Mesenchymal stem cell (in vitro differentiated cells and primary cell): ENCODE measurements at regions not wholly inside any gene's neighbourhood (a gene's known extent, or its start where the extent isn't known, plus 50 kb on each side); places are given as distances from the start of the nearest gene placed in this dataset.

Experiments used
- DNase-seq: peaks from one replicate; pipeline ENCODE4 v3.0.0-alpha.2; 2013
- H2AFZ ChIP-seq: one replicate; pipeline ENCODE4 v1.6.1; 2013; ENCODE audit warnings: low read depth, mild to moderate bottlenecking, control low read depth, inconsistent platforms, low read length, moderate library complexity
- H2AK5ac ChIP-seq: 2 replicates; pipeline ENCODE4 v1.6.1; 2013; ENCODE audit warnings: low read length, moderate library complexity, mild to moderate bottlenecking, inconsistent platforms; ENCODE audit not compliant: severe bottlenecking
- H2BK120ac ChIP-seq: one replicate; pipeline ENCODE4 v1.6.1; 2013; ENCODE audit warnings: low read depth, mild to moderate bottlenecking, inconsistent platforms, low read length, moderate library complexity
- H2BK12ac ChIP-seq, 2 experiments: one replicate each; pipeline ENCODE4 v1.6.1; 2013; ENCODE audit warnings: inconsistent platforms in 2 of 2, low read length in 2 of 2, mild to moderate bottlenecking in 2 of 2, moderate library complexity in 2 of 2, control low read depth in 1 of 2
- H2BK15ac ChIP-seq: one replicate; pipeline ENCODE4 v1.6.1; 2013; ENCODE audit warnings: mild to moderate bottlenecking, low read depth, inconsistent platforms; ENCODE audit not compliant: poor library complexity, severe bottlenecking
- H2BK5ac ChIP-seq: 2 replicates; pipeline ENCODE4 v1.6.1; 2013; ENCODE audit warnings: low read depth, mild to moderate bottlenecking, low read length, control low read depth, inconsistent platforms; ENCODE audit not compliant: poor library complexity, severe bottlenecking
- H3K14ac ChIP-seq, 2 experiments: one replicate each; pipeline ENCODE4 v1.6.1; 2013; ENCODE audit warnings: inconsistent platforms in 2 of 2, low read length in 2 of 2, control low read depth in 1 of 2, mild to moderate bottlenecking in 1 of 2, moderate library complexity in 1 of 2
- H3K18ac ChIP-seq, 2 experiments: one replicate each; pipeline ENCODE4 v1.6.1; 2013; ENCODE audit warnings: inconsistent platforms in 2 of 2, low read length in 2 of 2, control low read depth in 1 of 2, low read depth in 1 of 2, mild to moderate bottlenecking in 1 of 2
- H3K23ac ChIP-seq, 2 experiments: one replicate each; pipeline ENCODE4 v1.6.1; 2013; ENCODE audit warnings: inconsistent platforms in 2 of 2, low read length in 2 of 2, mild to moderate bottlenecking in 2 of 2, moderate library complexity in 2 of 2, control low read depth in 1 of 2
- H3K27ac ChIP-seq: 2 replicates; pipeline ENCODE4 v1.5.1; 2013; ENCODE audit warnings: mild to moderate bottlenecking, moderate library complexity, low read length, control low read depth, inconsistent platforms; ENCODE audit not compliant: poor library complexity, severe bottlenecking
- H3K27me3 ChIP-seq, 2 experiments: 2 replicates each; pipeline versions ENCODE4 v1.6.1 to v1.7.0; 2013; ENCODE audit warnings: low read length in 2 of 2, mild to moderate bottlenecking in 2 of 2, moderate library complexity in 2 of 2, control low read depth in 1 of 2, inconsistent platforms in 1 of 2; ENCODE audit not compliant: control insufficient read depth in 1 of 2, insufficient read depth in 1 of 2
- H3K36me3 ChIP-seq, 2 experiments: 2 replicates each; pipeline versions ENCODE4 v1.6.1 to v1.7.0; 2013; ENCODE audit warnings: low read length in 2 of 2, control low read depth in 1 of 2, inconsistent platforms in 1 of 2, low read depth in 1 of 2, mild to moderate bottlenecking in 1 of 2; ENCODE audit not compliant: insufficient read depth in 2 of 2, control insufficient read depth in 1 of 2
- H3K4ac ChIP-seq, 2 experiments: one replicate each; pipeline ENCODE4 v1.6.1; 2013; ENCODE audit warnings: inconsistent platforms in 2 of 2, low read length in 2 of 2, mild to moderate bottlenecking in 2 of 2, moderate library complexity in 2 of 2, control low read depth in 1 of 2, low read depth in 1 of 2
- H3K4me1 ChIP-seq: 2 replicates; pipeline ENCODE4 v1.6.1; 2013; ENCODE audit warnings: low read depth, low read length, control low read depth; ENCODE audit not compliant: control insufficient read depth, insufficient read depth
- H3K4me2 ChIP-seq: 2 replicates; pipeline ENCODE4 v1.6.1; 2013; ENCODE audit warnings: low read length, mild to moderate bottlenecking, inconsistent platforms; ENCODE audit not compliant: poor library complexity, severe bottlenecking
- H3K4me3 ChIP-seq, 2 experiments: 2 replicates each; pipeline versions ENCODE4 v1.5.1 to v1.7.0; 2013; ENCODE audit warnings: low read length in 2 of 2, mild to moderate bottlenecking in 2 of 2, control low read depth in 1 of 2, low read depth in 1 of 2; ENCODE audit not compliant: insufficient read depth in 1 of 2
- H3K79me1 ChIP-seq: replicated peaks from 2 replicates; pipeline ENCODE4 v1.6.1; 2013; ENCODE audit warnings: mild to moderate bottlenecking, control low read depth, low read length, inconsistent platforms; ENCODE audit not compliant: poor library complexity, severe bottlenecking
- H3K9ac ChIP-seq: 2 replicates; pipeline ENCODE4 v1.7.0; 2013; ENCODE audit warnings: mild to moderate bottlenecking, low read length, moderate library complexity
- H3K9me3 ChIP-seq: 2 replicates; pipeline ENCODE4 v1.7.0; 2013; ENCODE audit warnings: mild to moderate bottlenecking, low read length; ENCODE audit not compliant: control insufficient read depth
- H4K8ac ChIP-seq: one replicate; pipeline ENCODE4 v1.6.1; 2013; ENCODE audit warnings: inconsistent platforms, mild to moderate bottlenecking, low read length, moderate library complexity
- H4K91ac ChIP-seq: one replicate; pipeline ENCODE4 v1.6.1; 2013; ENCODE audit warnings: mild to moderate bottlenecking, low read length, inconsistent platforms
- WGBS: methylation state at CpG from one replicate; pipeline ENCODE4 v1.1.7; 2013; ENCODE audit warnings: mixed read lengths; 5-methylcytosine and 5-hydroxymethylcytosine counted together

- DNase-seq = peak; percentile 80
- Histone ChIP-seq H3K14ac (no peak overlapping the region), H3K23ac (no peak overlapping the region), H3K18ac (no peak overlapping the region), H2AFZ (no peak overlapping the region), H3K36me3 (no peaks in the 10 kb centered on the region), H3K4me3 (no peak overlapping the region), H3K4me1 (peaks cover 1% of the 10 kb centered on the region), H3K27me3 (no peaks in the 10 kb centered on the region), H3K4me2 (no peak overlapping the region), H2AK5ac (no peak overlapping the region), H2BK15ac (no peak overlapping the region), H3K9me3 (no peaks in the 10 kb centered on the region), H3K9ac (no peak overlapping the region), H2BK5ac (no peak overlapping the region), H3K4ac (no peak overlapping the region), H3K79me1 (no peaks in the 10 kb centered on the region), H4K8ac (no peak overlapping the region), H3K27ac (no peak overlapping the region), H2BK12ac (no peak overlapping the region), H4K91ac (no peak overlapping the region), H2BK120ac (no peak overlapping the region)
- 100% methylated on average over 3 of the region's 4 CpGs for WGBS
These were observed 332.0 kb downstream of the IRS2 start for GRCh38 chr13:109454167-109454917.

- 96% methylated on average over 2 of the region's 2 CpGs for WGBS
- no peak overlapping the region for H3K4me2 ChIP-seq
- H3K9ac ChIP-seq = no peak overlapping the region
- no peak overlapping the region for H3K14ac ChIP-seq
- no peaks in the 10 kb centered on the region for H3K79me1 ChIP-seq
- peaks cover 3% of the 10 kb centered on the region for H3K4me1 ChIP-seq
- H3K36me3 ChIP-seq = no peaks in the 10 kb centered on the region
- H2BK15ac ChIP-seq = no peak overlapping the region
- no peaks in the 10 kb centered on the region for H3K9me3 ChIP-seq
- H2BK5ac ChIP-seq = no peak overlapping the region
- peak overlapping the region; percentile 48 for H3K27ac ChIP-seq
- no peak overlapping the region for H3K4me3 ChIP-seq
- no peak overlapping the region for H2AK5ac ChIP-seq
- H3K27me3 ChIP-seq = no peaks in the 10 kb centered on the region
- no peak overlapping the region for H2BK120ac ChIP-seq
- H4K91ac ChIP-seq = no peak overlapping the region
- no peak for DNase-seq
- H3K4ac ChIP-seq = no peak overlapping the region
- no peak overlapping the region for H4K8ac ChIP-seq
- no peak overlapping the region for H3K18ac ChIP-seq
- H2BK12ac ChIP-seq = no peak overlapping the region
- H2AFZ ChIP-seq = no peak overlapping the region
- H3K23ac ChIP-seq = no peak overlapping the region
These were observed 334.7 kb downstream of the IRS2 start for GRCh38 chr13:109451726-109452125.

- Histone ChIP-seq H2AFZ (no peak overlapping the region), H2BK120ac (no peak overlapping the region), H4K8ac (no peak overlapping the region), H3K9me3 (no peaks in the 10 kb centered on the region), H3K9ac (no peak overlapping the region), H3K4ac (no peak overlapping the region), H3K27ac (no peak overlapping the region), H2BK15ac (no peak overlapping the region), H3K27me3 (no peaks in the 10 kb centered on the region), H3K4me3 (no peak overlapping the region), H3K79me1 (no peaks in the 10 kb centered on the region), H4K91ac (no peak overlapping the region), H3K18ac (no peak overlapping the region), H2AK5ac (no peak overlapping the region), H3K14ac (no peak overlapping the region), H3K4me2 (no peak overlapping the region), H3K23ac (no peak overlapping the region), H2BK12ac (no peak overlapping the region), H3K4me1 (peaks cover 3% of the 10 kb centered on the region), H3K36me3 (no peaks in the 10 kb centered on the region), H2BK5ac (no peak overlapping the region)
- DNase-seq = no peak
- WGBS = 92% methylated on average over 4 of the region's 8 CpGs
These were observed 337.8 kb downstream of the IRS2 start for GRCh38 chr13:109448629-109449028.

- Histone ChIP-seq H3K27ac (no peak overlapping the region), H3K23ac (no peak overlapping the region), H3K9ac (no peak overlapping the region), H3K14ac (no peak overlapping the region), H2AK5ac (no peak overlapping the region), H3K9me3 (no peaks in the 10 kb centered on the region), H2BK120ac (no peak overlapping the region), H3K4me3 (no peak overlapping the region), H4K8ac (no peak overlapping the region), H3K18ac (no peak overlapping the region), H4K91ac (no peak overlapping the region), H2BK5ac (no peak overlapping the region), H3K4me2 (no peak overlapping the region), H2AFZ (no peak overlapping the region), H2BK12ac (no peak overlapping the region), H2BK15ac (no peak overlapping the region), H3K36me3 (no peaks in the 10 kb centered on the region), H3K27me3 (no peaks in the 10 kb centered on the region), H3K79me1 (no peaks in the 10 kb centered on the region), H3K4me1 (peaks cover 3% of the 10 kb centered on the region), H3K4ac (no peak overlapping the region)
- WGBS = 88% methylated on average over 4 of the region's 4 CpGs
- no peak for DNase-seq
These were observed 338.7 kb downstream of the IRS2 start for GRCh38 chr13:109447667-109448066.
